G401 (cell line): ENCODE measurements at regions not wholly inside any gene's neighbourhood (a gene's known extent, or its start where the extent isn't known, plus 50 kb on each side); places are given as distances from the start of the nearest gene placed in this dataset.
"Not testable (repeated sequence)": the region's sequence is repeated elsewhere in the genome, so short reads cannot be mapped to it uniquely, and the experiment has no call there.

Experiments
- DNase-seq: peaks from one replicate; pipeline ENCODE4 v3.0.0-alpha.2; 2015; ENCODE audit warnings: low spot score
- in situ Hi-C: cut with HindIII; loops from 2 replicates; pipeline ENCODE4 v1.10.0; 2016; ENCODE audit warnings: low sequenced_read_pairs, mixed read lengths

- in situ Hi-C loops: no loop called here
- DNase-seq: no peak
Observed at GRCh38 chr2:38485734-38486133, 108.7 kb upstream of the ATL2 start.

GRCh38 chr2:38484957-38485356 is 107.9 kb upstream of the ATL2 start:
- in situ Hi-C loops: no loop called here
- no peak for DNase-seq

DNA sequence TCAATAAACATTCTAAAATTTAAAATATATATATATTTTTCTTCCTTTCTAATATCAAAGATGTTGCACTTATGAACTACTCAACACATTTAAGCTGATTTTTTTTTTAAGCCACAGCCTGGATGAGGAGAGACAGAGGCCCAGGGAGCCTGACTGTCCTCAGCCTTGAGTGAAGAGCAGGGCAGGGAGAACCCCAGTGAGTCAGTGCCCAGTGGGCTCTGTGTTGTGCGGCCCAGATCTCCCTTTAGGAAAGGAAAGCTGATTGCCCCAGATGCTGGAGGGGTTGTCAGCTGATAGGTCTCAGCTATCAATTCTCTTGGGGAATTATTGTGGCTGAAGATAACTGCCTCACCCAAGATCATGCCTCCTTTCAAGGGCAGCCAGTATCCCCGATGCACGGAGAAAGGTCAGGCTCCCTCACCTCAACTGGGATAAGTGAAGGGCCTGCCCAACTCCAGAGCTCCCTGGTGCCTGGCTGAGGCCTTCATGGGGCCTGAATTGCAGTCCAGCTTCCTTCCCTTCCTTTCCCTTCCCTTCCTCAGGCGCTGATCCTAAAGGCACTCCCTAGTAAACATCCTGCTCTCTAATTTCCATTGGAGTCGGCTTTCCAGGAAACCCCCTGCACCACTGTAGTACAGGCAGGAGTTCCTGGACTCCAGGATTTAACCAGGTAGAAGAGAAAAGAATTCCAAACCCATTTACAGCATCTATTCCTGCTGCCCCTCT is 106.9 kb upstream of the ATL2 start:
- no peak for DNase-seq
- in situ Hi-C loops: no loop called here

DNA sequence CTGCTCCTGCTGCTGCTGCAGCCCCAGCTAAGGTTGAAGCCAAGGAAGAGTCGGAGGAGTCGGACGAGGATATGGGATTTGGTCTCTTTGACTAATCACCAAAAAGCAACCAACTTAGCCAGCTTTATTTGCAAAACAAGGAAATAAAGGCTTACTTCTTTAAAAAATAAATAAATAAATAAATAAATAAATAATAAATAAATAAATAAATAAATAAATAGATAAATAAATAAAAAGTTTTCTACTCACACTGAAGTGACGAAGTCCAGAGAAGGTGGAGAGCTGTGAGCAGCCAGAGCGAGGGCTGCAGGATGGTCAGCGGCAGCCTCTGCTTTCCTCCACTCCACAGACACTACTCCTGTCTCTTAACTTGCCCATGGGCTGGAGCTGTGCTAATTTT is 105.6 kb upstream of the ATL2 start:
- DNase-seq, in situ Hi-C loops: not testable (repeated sequence)

- in situ Hi-C loops: no loop called here
- DNase-seq: no peak
Observed at GRCh38 chr2:38480617-38481016, 103.5 kb upstream of the ATL2 start.

DNA sequence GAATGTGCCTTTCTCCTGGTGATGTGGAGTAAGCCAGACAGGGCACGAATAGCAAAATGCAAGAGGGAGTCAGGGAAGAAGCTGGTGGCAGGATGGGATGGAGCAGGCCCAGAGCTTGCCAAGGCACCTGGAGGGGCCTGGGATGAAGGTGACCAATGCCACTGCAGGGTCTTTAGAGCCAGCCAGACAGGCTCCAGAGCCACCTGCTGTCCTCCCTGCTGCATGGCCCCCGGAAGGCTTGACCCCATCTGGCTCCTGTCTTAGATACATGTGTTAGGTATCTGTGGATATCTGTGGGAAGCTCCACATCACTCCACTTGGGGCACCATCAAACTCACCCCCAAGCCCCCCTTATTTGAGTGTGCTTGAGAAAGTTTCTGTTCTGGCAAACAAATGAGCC is 99.9 kb upstream of the ATL2 start:
- no peak for DNase-seq
- in situ Hi-C loops: no loop called here

- in situ Hi-C loops: no loop called here
- DNase-seq: no peak
Observed at GRCh38 chr2:38475567-38475881, 98.5 kb upstream of the ATL2 start.

GRCh38 chr2:38474715-38475566 is 97.9 kb upstream of the ATL2 start:
- in situ Hi-C loops: no loop called here

GRCh38 chr2:38474021-38474456 is 97.0 kb upstream of the ATL2 start:
- no peak for DNase-seq
- in situ Hi-C loops: no loop called here

More at GRCh38 chr2:38474715-38475566, 97.9 kb upstream of the ATL2 start:
- DNase-seq: no peak

GRCh38 chr2:38473333-38474005 is 96.4 kb upstream of the ATL2 start:
- in situ Hi-C loops: no loop called here
- DNase-seq: no peak

- in situ Hi-C loops: no loop called here
Observed at GRCh38 chr2:38470115-38470514, 93.0 kb upstream of the ATL2 start.

GRCh38 chr2:38467768-38468455 is 90.8 kb upstream of the ATL2 start:
- no peak for DNase-seq
- in situ Hi-C loops: no loop called here

More at GRCh38 chr2:38470115-38470514, 93.0 kb upstream of the ATL2 start:
- no peak for DNase-seq

GRCh38 chr2:38466876-38467767 is 90.0 kb upstream of the ATL2 start:
- DNase-seq: no peak
- in situ Hi-C loops: no loop called here

GRCh38 chr2:38466409-38466808 is 89.3 kb upstream of the ATL2 start:
- in situ Hi-C loops: no loop called here
- no peak for DNase-seq

DNA sequence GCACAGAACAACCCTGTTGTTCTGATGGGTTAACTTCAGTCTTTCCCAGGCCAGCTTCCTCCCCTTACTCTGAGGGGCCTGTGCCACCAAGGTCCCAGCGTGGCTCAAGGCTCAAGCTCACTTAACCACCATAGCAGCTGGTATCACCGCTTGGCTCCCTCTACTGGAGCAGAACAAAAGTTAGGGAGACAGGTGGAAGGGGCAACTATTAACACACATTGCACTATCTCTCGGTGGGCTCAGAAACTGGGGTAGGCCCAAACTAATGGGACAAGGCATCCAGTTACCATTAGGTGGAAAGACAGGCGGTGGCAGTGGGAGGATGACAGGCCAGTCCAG is 88.7 kb upstream of the ATL2 start:
- in situ Hi-C loops: no loop called here
- DNase-seq: no peak

DNA sequence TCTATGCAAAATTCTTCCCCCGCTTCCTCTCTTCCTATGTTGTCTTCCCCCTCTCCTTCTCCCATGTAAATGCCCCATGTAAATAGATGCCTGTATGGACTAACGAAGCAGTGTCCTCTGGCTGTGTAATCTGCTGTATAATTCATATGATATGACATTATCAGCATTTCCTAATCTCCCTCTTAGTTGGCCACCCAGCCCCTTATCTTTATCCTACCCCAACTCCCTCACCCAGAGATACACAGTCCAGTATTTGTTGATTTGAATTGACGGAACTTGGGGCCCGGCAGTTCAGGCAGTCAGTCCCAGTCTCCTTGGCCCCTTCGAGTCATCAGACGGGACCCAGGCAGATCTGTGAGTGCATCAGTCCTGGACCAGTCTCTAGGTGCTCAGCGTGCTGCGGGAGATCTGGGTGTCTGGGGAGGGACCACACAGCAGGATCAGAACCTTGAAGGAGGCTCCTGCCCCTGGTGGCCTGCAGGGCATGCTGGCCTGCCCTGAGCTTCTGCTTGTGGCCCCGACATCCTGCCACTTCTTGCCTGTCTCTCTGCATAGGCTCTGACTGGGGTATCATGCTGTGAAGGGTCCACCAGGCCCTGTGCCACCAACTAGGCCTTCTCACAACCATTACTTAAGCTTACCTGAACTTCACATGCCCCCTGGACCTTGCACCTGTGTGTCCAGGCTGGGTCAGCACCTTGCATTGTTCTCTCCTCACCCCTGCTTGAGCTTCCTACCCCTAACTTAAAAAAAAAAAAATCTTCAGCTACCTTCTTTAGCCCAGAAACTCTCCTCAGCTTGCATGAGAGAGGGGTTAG is 88.1 kb upstream of the ATL2 start:
- DNase-seq: no peak
- in situ Hi-C loops: no loop called here

DNA sequence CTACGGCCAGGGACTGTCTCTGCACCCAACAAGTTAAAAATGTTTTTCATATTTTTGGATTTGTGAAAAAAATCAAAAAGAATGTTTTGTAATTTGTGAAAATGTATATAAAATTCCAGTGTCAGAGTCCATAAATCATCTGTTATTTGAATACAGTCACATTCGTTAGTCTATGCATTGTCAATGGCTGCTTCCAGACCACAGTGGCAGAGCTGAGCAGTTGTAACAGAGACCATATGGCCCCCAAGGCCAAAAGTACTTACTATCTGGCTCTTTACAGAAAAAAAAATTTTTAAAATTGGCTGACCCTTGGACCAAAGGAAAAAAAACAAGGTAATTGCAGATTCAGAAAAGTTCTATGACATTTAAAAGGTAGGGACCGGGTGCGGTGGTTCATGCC is 86.7 kb upstream of the ATL2 start:
- in situ Hi-C loops: no loop called here
- DNase-seq: no peak

DNA sequence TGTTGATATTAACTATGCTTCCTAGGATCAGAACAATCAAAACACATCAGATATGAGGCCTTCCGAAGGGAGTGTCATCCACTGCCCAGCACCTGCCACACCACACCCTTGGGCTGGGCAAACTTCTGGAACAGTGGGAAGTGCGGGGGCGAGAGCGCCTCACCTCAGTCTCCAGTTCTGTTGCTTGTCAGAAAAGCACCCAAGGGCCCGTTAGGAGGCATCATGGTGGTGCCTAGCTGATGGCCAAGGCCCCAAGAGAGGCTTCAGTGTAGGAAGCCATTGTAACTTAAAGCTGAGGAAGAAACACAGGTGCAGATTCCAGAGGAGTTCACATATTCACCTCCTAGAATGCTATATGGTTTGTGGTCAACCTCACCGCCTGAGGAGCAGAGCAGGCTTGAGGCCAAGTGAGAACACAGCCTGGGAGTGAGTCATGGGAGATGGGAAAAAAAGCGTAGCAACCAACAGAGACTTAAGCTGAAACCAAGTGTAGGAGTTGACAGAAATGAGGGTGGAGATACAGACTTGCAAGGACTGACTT is 85.1 kb upstream of the ATL2 start:
- no peak for DNase-seq
- in situ Hi-C loops: no loop called here
